Endothelial cell (in vitro differentiated cells): ENCODE measurements at regions not wholly inside any gene's neighbourhood (a gene's known extent, or its start where the extent isn't known, plus 50 kb on each side); places are given as distances from the start of the nearest gene placed in this dataset.

Experiments
- DNase-seq: peaks from one replicate; pipeline ENCODE4 v3.0.0; 2021; ENCODE audit warnings: low spot score
- H3K27ac Mint-ChIP-seq: one replicate; pipeline ENCODE4 v1.8.0; 2021; ENCODE audit warnings: mixed read lengths, inconsistent platforms; ENCODE audit not compliant: unreplicated experiment
- H3K27me3 Mint-ChIP-seq: one replicate; pipeline ENCODE4 v1.8.0; 2021; ENCODE audit warnings: mild to moderate bottlenecking, moderate library complexity, mixed read lengths, inconsistent platforms; ENCODE audit not compliant: unreplicated experiment
- H3K36me3 Mint-ChIP-seq: one replicate; pipeline ENCODE4 v1.8.0; 2021; ENCODE audit warnings: mild to moderate bottlenecking, low read depth, mixed read lengths, inconsistent platforms; ENCODE audit not compliant: unreplicated experiment
- H3K4me1 Mint-ChIP-seq: one replicate; pipeline ENCODE4 v1.8.0; 2021; ENCODE audit warnings: mild to moderate bottlenecking, mixed read lengths, inconsistent platforms; ENCODE audit not compliant: unreplicated experiment
- H3K4me3 Mint-ChIP-seq: one replicate; pipeline ENCODE4 v1.8.0; 2021; ENCODE audit warnings: mild to moderate bottlenecking, mixed read lengths, inconsistent platforms; ENCODE audit not compliant: unreplicated experiment
- H3K9me3 Mint-ChIP-seq: one replicate; pipeline ENCODE4 v1.8.0; 2021; ENCODE audit warnings: mixed read lengths, inconsistent platforms; ENCODE audit not compliant: unreplicated experiment
- TF ChIP-seq, protein P1 (sequence below): fragments of 200-600 bp; sonication (generic); IDR thresholded peaks from one replicate; pipeline ENCODE4 v1.5.0; 2021; ENCODE audit warnings: antibody characterized with exemption; ENCODE audit not compliant: unreplicated experiment

DNA sequence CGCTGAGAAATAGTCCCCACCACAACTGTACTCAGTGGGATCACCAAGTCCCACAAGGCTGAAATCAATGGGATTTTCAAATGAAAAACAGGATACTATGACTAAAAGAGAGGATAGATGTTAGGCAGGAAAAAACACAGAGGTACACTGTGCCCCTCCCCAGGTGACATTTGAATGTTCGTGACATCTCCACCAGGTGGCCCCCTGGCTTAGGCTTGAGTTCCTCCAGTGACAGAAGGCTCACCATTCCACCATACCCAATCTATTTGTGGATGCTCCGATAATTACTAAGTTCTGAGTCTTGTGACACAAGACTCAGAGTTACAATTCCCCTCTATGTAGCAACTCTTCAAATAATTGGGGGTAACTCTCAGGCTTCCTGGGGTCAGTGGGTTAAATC, 77.5 kb upstream of the KCNMA1 start:
- H3K36me3 Mint-ChIP-seq: no peaks in the 10 kb centered on the region
- no peak overlapping the region for H3K27ac Mint-ChIP-seq
- peaks cover 11% of the 10 kb centered on the region for H3K4me1 Mint-ChIP-seq
- peak; percentile 11 for DNase-seq
- TF ChIP-seq, protein P1, sequence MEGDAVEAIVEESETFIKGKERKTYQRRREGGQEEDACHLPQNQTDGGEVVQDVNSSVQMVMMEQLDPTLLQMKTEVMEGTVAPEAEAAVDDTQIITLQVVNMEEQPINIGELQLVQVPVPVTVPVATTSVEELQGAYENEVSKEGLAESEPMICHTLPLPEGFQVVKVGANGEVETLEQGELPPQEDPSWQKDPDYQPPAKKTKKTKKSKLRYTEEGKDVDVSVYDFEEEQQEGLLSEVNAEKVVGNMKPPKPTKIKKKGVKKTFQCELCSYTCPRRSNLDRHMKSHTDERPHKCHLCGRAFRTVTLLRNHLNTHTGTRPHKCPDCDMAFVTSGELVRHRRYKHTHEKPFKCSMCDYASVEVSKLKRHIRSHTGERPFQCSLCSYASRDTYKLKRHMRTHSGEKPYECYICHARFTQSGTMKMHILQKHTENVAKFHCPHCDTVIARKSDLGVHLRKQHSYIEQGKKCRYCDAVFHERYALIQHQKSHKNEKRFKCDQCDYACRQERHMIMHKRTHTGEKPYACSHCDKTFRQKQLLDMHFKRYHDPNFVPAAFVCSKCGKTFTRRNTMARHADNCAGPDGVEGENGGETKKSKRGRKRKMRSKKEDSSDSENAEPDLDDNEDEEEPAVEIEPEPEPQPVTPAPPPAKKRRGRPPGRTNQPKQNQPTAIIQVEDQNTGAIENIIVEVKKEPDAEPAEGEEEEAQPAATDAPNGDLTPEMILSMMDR: no peak
- H3K4me3 Mint-ChIP-seq: no peak overlapping the region
- peaks cover 10% of the 10 kb centered on the region for H3K27me3 Mint-ChIP-seq
- no peaks in the 10 kb centered on the region for H3K9me3 Mint-ChIP-seq

DNA sequence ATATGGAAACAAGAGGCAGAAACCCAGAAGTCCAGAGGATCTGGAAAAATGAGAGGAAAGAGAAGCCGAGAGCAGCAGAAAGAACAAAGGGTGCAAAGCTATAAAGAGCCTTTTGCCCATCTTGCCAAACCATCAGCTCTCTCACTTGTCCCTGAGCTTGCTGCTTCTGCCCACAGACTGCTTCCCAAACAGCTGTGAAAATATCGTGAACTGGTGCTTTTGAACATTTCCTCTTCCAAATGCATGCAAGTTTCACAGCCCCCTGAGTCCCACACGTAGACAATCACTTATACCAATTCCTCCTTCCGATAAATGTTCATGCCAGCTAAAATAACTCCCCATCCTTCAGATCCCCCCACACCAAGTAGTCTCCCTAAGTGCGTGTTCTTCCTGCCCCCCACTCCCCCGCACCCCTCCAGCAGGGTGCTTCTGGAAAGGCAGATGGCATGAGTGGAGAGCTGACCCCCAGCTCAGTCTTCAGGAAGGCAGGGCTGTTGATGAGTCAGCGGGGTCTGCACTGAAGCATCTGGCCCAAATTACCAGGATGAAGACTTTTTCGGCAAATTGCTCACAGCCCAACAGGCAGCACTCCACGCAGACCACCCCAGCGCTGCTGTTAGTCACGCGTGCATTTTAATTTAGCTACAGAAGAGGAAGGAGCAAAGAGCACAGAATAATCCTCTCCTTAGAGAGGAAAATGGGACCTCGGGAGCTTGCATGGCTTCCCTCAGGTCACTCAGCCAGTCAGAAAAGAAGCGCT, 76.1 kb upstream of the KCNMA1 start:
- TF ChIP-seq, protein P1: no peak
- Mint-ChIP-seq H3K9me3 (no peaks in the 10 kb centered on the region), H3K36me3 (no peaks in the 10 kb centered on the region), H3K27me3 (peaks cover 10% of the 10 kb centered on the region), H3K27ac (no peak overlapping the region), H3K4me1 (peaks cover 11% of the 10 kb centered on the region), H3K4me3 (no peak overlapping the region)
- DNase-seq: no peak

DNA sequence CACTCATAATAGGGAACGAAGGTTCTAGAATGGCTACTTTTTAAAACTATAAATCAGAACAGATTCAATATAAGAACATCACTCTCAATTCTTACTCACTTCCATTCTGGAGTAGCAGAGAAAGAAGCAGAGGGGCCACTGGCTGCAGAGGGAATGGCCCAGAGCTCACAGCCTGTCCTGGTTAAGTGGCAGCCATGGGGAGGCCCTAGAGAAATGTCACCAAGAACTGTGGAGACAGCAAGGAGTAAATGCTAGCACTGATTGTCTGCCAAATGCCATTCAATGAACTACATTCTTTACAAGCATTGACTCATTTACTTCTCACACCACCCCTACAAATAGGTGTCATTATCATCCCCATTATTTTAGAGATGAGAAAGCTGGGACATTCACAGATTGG, 74.6 kb upstream of the KCNMA1 start:
- TF ChIP-seq, protein P1: no peak
- peaks cover 11% of the 10 kb centered on the region for H3K4me1 Mint-ChIP-seq
- no peaks in the 10 kb centered on the region for H3K9me3 Mint-ChIP-seq
- H3K27me3 Mint-ChIP-seq: peaks cover 10% of the 10 kb centered on the region
- no peak for DNase-seq
- no peak overlapping the region for H3K4me3 Mint-ChIP-seq
- no peak overlapping the region for H3K27ac Mint-ChIP-seq
- no peaks in the 10 kb centered on the region for H3K36me3 Mint-ChIP-seq

DNA sequence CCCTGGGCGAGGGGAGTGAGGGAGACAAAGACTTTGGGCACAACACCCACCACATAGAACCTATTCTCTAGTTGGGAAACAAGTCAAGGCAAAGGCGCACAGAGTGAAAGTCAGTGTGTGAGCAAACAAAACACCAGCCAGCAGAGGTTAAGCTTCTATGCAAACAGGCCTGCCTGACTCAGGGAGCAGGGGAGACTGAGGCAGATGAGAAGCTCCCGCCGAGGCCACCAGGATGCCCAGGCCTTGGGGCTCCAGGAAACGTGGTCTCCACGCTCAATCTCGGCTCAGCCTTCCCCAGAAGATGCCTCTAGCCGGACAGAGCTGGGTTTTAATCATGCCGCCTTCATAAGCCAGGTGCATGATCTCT, 74.1 kb upstream of the KCNMA1 start:
- Mint-ChIP-seq H3K4me3 (no peak overlapping the region), H3K4me1 (peaks cover 11% of the 10 kb centered on the region), H3K36me3 (no peaks in the 10 kb centered on the region), H3K27ac (no peak overlapping the region), H3K9me3 (no peaks in the 10 kb centered on the region), H3K27me3 (peaks cover 10% of the 10 kb centered on the region)
- TF ChIP-seq, protein P1: no peak
- no peak for DNase-seq
